HG02610 (cell line): ENCODE measurements at regions not wholly inside any gene's neighbourhood (a gene's known extent, or its start where the extent isn't known, plus 50 kb on each side); places are given as distances from the start of the nearest gene placed in this dataset.
"Not testable (repeated sequence)": the region's sequence is repeated elsewhere in the genome, so short reads cannot be mapped to it uniquely, and the experiment has no call there.

Experiments
- ATAC-seq: cut with Tn5 transposase; IDR thresholded peaks from one replicate; pipeline ENCODE4 v1.9.1; 2021; ENCODE audit warnings: mild to moderate bottlenecking, moderate library complexity; ENCODE audit not compliant: unreplicated experiment

GRCh38 chr2:53131416-53131815 is 636.2 kb upstream of the CHAC2 start:
- no peak for ATAC-seq

GRCh38 chr2:53130441-53130943 is 637.1 kb upstream of the CHAC2 start:
- ATAC-seq: peak; percentile 79

- no peak for ATAC-seq
Measured at GRCh38 chr2:53129851-53130250, 637.8 kb upstream of the CHAC2 start.

- ATAC-seq: no peak
Measured at GRCh38 chr2:53127061-53127650, 640.4 kb upstream of the CHAC2 start.

GRCh38 chr2:53114991-53115390 is 652.6 kb upstream of the CHAC2 start:
- no peak for ATAC-seq

GRCh38 chr2:53114582-53114981 is 653.0 kb upstream of the CHAC2 start:
- no peak for ATAC-seq

GRCh38 chr2:53112408-53112807 is 655.2 kb upstream of the CHAC2 start:
- not testable (repeated sequence) for ATAC-seq

GRCh38 chr2:53111406-53111805 is 656.2 kb upstream of the CHAC2 start:
- ATAC-seq: no peak

GRCh38 chr2:53111004-53111403 is 656.6 kb upstream of the CHAC2 start:
- ATAC-seq: no peak

GRCh38 chr2:53108246-53108645 is 659.4 kb upstream of the CHAC2 start:
- no peak for ATAC-seq

- ATAC-seq: no peak
Measured at GRCh38 chr2:53104263-53104662, 663.3 kb upstream of the CHAC2 start.

GRCh38 chr2:53103679-53104078 is 663.9 kb upstream of the CHAC2 start:
- ATAC-seq: no peak

GRCh38 chr2:53098696-53099078 is 668.9 kb upstream of the CHAC2 start:
- no peak for ATAC-seq

GRCh38 chr2:53096351-53096750 is 671.3 kb upstream of the CHAC2 start:
- ATAC-seq: no peak

- no peak for ATAC-seq
Measured at GRCh38 chr2:53095664-53096063, 671.9 kb upstream of the CHAC2 start.

GRCh38 chr2:53095227-53095626 is 672.4 kb upstream of the CHAC2 start:
- no peak for ATAC-seq

GRCh38 chr2:53093355-53093754 is 674.2 kb upstream of the CHAC2 start:
- ATAC-seq: no peak

- ATAC-seq: no peak
Measured at GRCh38 chr2:53091183-53091582, 676.4 kb upstream of the CHAC2 start.

GRCh38 chr2:53087874-53088461 is 679.6 kb upstream of the CHAC2 start:
- ATAC-seq: no peak

GRCh38 chr2:53087262-53087873 is 680.2 kb upstream of the CHAC2 start:
- ATAC-seq: no peak

- ATAC-seq: no peak
Measured at GRCh38 chr2:53077413-53077812, 690.2 kb upstream of the CHAC2 start.

GRCh38 chr2:53075760-53076159 is 691.8 kb upstream of the CHAC2 start:
- no peak for ATAC-seq
